Kidney (tissue), 13 donors: ENCODE measurements at regions not wholly inside any gene's neighbourhood (a gene's known extent, or its start where the extent isn't known, plus 50 kb on each side); places are given as distances from the start of the nearest gene placed in this dataset.

Source experiments
- DNase-seq, 5 donors: peaks; one replicate each; pipeline ENCODE4 v3.0.0-alpha.2; 2013 to 2020
- FAIRE-seq: peaks from 2 replicates; lab custom pipeline; 2012; peaks lifted over from hg19 to GRCh38; lab: Jason Lieb, UNC
- H3K27ac ChIP-seq, 2 donors: one replicate each; pipeline ENCODE4 v1.7.0; 2013; ENCODE audit warnings: low read depth in 2 of 2, low read length in 2 of 2, inconsistent platforms in 1 of 2
- H3K27me3 ChIP-seq: one replicate; pipeline ENCODE4 v1.7.1; 2013; ENCODE audit warnings: low read length, inconsistent platforms; ENCODE audit not compliant: control insufficient read depth, insufficient read depth
- H3K36me3 ChIP-seq, 3 donors: one replicate each; pipeline versions ENCODE4 v1.7.0 to v1.7.1; 2013; ENCODE audit warnings: low read length in 3 of 3, control low read depth in 1 of 3, inconsistent platforms in 1 of 3; ENCODE audit not compliant: insufficient read depth in 3 of 3, control insufficient read depth in 2 of 3
- H3K4me1 ChIP-seq, 3 donors: one replicate each; pipeline versions ENCODE4 v1.7.0 to v1.7.1; 2013; ENCODE audit warnings: low read length in 3 of 3, inconsistent platforms in 1 of 3, low read depth in 1 of 3; ENCODE audit not compliant: control insufficient read depth in 2 of 3, insufficient read depth in 2 of 3
- H3K4me3 ChIP-seq, 3 donors: one replicate each; pipeline versions ENCODE4 v1.7.0 to v1.8.1; 2013; ENCODE audit warnings: low read length in 3 of 3, control low read depth in 1 of 3, inconsistent platforms in 1 of 3
- H3K9ac ChIP-seq, 3 donors: one replicate each; pipeline versions ENCODE4 v1.7.0 to v1.7.1; 2013; ENCODE audit warnings: low read length in 3 of 3, control low read depth in 1 of 3, inconsistent platforms in 1 of 3
- H3K9me3 ChIP-seq, 3 donors: one replicate each; pipeline versions ENCODE4 v1.7.0 to v1.7.1; 2013; ENCODE audit warnings: low read length in 3 of 3, control low read depth in 1 of 3, inconsistent platforms in 1 of 3; ENCODE audit not compliant: control insufficient read depth in 2 of 3, insufficient read depth in 1 of 3
- intact Hi-C: fragments of 100-400 bp; cut with DNase I; formaldehyde crosslinking; loops from one replicate; pipeline ENCODE4 v1.11.1; 2022
- TF ChIP-seq, protein P1 (sequence below): IDR thresholded peaks from 3 replicates; pipeline ENCODE4 v1.5.1; 2012; ENCODE audit warnings: mild to moderate bottlenecking, moderate library complexity, borderline replicate concordance; ENCODE audit not compliant: insufficient read depth; ENCODE audit errors: extremely low read depth
- donor health status: control.
- donor health status: control.
- donor health status: control.
- donor health status: control.
- donor health status: control.
- donor health status: DM: yes; HTN: yes; CAD: no.
- donor health status: Normal renal cell carcinoma (clear cell type).

GRCh38 chr1:30405631-30406212 is 317.7 kb downstream of the MATN1 start:
- Histone ChIP-seq H3K9me3 (no peaks in the 10 kb centered on the region), H3K9ac (no peak overlapping the region), H3K27ac (no peak overlapping the region), H3K27me3 (no peaks in the 10 kb centered on the region), H3K4me1 (no peaks in the 10 kb centered on the region), H3K4me3 (no peak overlapping the region), H3K36me3 (no peaks in the 10 kb centered on the region)
- FAIRE-seq, result no peak
- intact Hi-C loops, result no loop called here
- DNase-seq, result no peak
- TF ChIP-seq, protein P1, sequence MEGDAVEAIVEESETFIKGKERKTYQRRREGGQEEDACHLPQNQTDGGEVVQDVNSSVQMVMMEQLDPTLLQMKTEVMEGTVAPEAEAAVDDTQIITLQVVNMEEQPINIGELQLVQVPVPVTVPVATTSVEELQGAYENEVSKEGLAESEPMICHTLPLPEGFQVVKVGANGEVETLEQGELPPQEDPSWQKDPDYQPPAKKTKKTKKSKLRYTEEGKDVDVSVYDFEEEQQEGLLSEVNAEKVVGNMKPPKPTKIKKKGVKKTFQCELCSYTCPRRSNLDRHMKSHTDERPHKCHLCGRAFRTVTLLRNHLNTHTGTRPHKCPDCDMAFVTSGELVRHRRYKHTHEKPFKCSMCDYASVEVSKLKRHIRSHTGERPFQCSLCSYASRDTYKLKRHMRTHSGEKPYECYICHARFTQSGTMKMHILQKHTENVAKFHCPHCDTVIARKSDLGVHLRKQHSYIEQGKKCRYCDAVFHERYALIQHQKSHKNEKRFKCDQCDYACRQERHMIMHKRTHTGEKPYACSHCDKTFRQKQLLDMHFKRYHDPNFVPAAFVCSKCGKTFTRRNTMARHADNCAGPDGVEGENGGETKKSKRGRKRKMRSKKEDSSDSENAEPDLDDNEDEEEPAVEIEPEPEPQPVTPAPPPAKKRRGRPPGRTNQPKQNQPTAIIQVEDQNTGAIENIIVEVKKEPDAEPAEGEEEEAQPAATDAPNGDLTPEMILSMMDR, result no peak

- Histone ChIP-seq H3K27ac (no peak overlapping the region), H3K9me3 (no peaks in the 10 kb centered on the region), H3K4me1 (no peaks in the 10 kb centered on the region), H3K4me3 (no peak overlapping the region), H3K27me3 (no peaks in the 10 kb centered on the region), H3K36me3 (no peaks in the 10 kb centered on the region), H3K9ac (no peak overlapping the region)
- TF ChIP-seq, protein P1, result no peak
- FAIRE-seq, result no peak
- intact Hi-C loops, result no loop called here
- no peak for DNase-seq
These were observed 318.3 kb downstream of the MATN1 start for GRCh38 chr1:30405081-30405480.

GRCh38 chr1:30404341-30404740 is 319.0 kb downstream of the MATN1 start:
- intact Hi-C loops, result no loop called here
- H3K4me1 ChIP-seq, result no peaks in the 10 kb centered on the region
- DNase-seq (no peak), FAIRE-seq (no peak)
- no peak overlapping the region for H3K9ac ChIP-seq
- no peak overlapping the region for H3K4me3 ChIP-seq
- H3K9me3 ChIP-seq, result no peaks in the 10 kb centered on the region
- H3K36me3 ChIP-seq, result no peaks in the 10 kb centered on the region
- H3K27ac ChIP-seq, result no peak overlapping the region
- TF ChIP-seq, protein P1, result no peak
- H3K27me3 ChIP-seq, result no peaks in the 10 kb centered on the region

DNA sequence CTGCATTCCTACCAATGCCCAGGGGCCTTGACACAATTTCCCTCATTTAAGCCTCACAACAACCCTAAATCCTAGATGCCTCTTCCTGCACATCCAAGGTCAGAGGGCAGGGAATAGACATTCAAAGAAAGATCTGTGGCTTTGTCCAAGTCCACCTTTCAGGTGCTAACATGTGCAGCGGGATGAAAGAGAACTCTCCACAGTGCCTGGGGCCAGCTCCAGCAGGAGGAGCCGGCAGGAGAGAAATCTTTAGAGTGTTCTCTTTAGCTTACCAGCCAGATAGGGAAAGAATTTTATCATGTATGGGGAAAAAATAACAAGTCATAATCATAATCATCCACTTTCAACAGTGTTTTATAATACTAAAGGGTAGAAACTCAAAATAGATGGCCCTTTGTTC is 319.7 kb downstream of the MATN1 start:
- FAIRE-seq (no peak), DNase-seq (no peak)
- Histone ChIP-seq H3K9ac (no peak overlapping the region), H3K4me3 (no peak overlapping the region), H3K27me3 (no peaks in the 10 kb centered on the region), H3K27ac (no peak overlapping the region), H3K4me1 (no peaks in the 10 kb centered on the region), H3K9me3 (no peaks in the 10 kb centered on the region), H3K36me3 (no peaks in the 10 kb centered on the region)
- TF ChIP-seq, protein P1, result no peak
- intact Hi-C loops, result no loop called here
